ENCODE measurements at regions not wholly inside any gene's neighbourhood (a gene's known extent, or its start where the extent isn't known, plus 50 kb on each side); places are given as distances from the start of the nearest gene placed in this dataset.

- Mint-ChIP-seq H3K9me3 (no peaks in the 10 kb centered on the region), H3K4me3 (ENCODE audit: low read depth) (no peak overlapping the region), H3K27ac (no peak overlapping the region), H3K27me3 (ENCODE audit: low read depth) (peaks cover 2% of the 10 kb centered on the region), H3K4me1 (ENCODE audit: low read depth) (peaks cover 12% of the 10 kb centered on the region), H3K36me3 (ENCODE audit: low read depth) (peaks cover 2% of the 10 kb centered on the region)
- DNase-seq (ENCODE audit: low spot score) = no peak
- intact Hi-C loops (cut with micrococcal nuclease) = no loop called here
Measured at GRCh38 chr5:82386576-82386975, 108.4 kb upstream of the RPS23 start.

GRCh38 chr5:82384034-82384750 is 106.0 kb upstream of the RPS23 start:
- Mint-ChIP-seq H3K27ac (no peak overlapping the region), H3K27me3 (ENCODE audit: low read depth) (peaks cover 2% of the 10 kb centered on the region), H3K4me3 (ENCODE audit: low read depth) (no peak overlapping the region), H3K9me3 (peaks cover 3% of the 10 kb centered on the region), H3K4me1 (ENCODE audit: low read depth) (peaks cover 6% of the 10 kb centered on the region), H3K36me3 (ENCODE audit: low read depth) (peaks cover 2% of the 10 kb centered on the region)
- no peak for DNase-seq (ENCODE audit: low spot score)
- intact Hi-C loops (cut with micrococcal nuclease) = no loop called here

- Mint-ChIP-seq H3K4me3 (ENCODE audit: low read depth) (no peak overlapping the region), H3K27me3 (ENCODE audit: low read depth) (peaks cover 2% of the 10 kb centered on the region), H3K9me3 (peaks cover 14% of the 10 kb centered on the region), H3K4me1 (ENCODE audit: low read depth) (no peaks in the 10 kb centered on the region), H3K27ac (no peak overlapping the region), H3K36me3 (ENCODE audit: low read depth) (no peaks in the 10 kb centered on the region)
- intact Hi-C loops (cut with micrococcal nuclease) = no loop called here
- no peak for DNase-seq (ENCODE audit: low spot score)
Measured at GRCh38 chr5:82381591-82381990, 103.4 kb upstream of the RPS23 start.

- H3K36me3 Mint-ChIP-seq (ENCODE audit: low read depth) = peaks cover 6% of the 10 kb centered on the region
- H3K4me1 Mint-ChIP-seq (ENCODE audit: low read depth) = peaks cover 9% of the 10 kb centered on the region
- no peak for DNase-seq (ENCODE audit: low spot score)
- intact Hi-C loops (cut with micrococcal nuclease) = no loop called here
- peaks cover 26% of the 10 kb centered on the region for H3K9me3 Mint-ChIP-seq
- no peaks in the 10 kb centered on the region for H3K27me3 Mint-ChIP-seq (ENCODE audit: low read depth)
- no peak overlapping the region for H3K4me3 Mint-ChIP-seq (ENCODE audit: low read depth)
- no peak overlapping the region for H3K27ac Mint-ChIP-seq
Measured at GRCh38 chr5:82376307-82376706, 98.2 kb upstream of the RPS23 start.

GRCh38 chr5:82375488-82376244 is 97.5 kb upstream of the RPS23 start:
- no peak for DNase-seq (ENCODE audit: low spot score)
- Mint-ChIP-seq H3K36me3 (ENCODE audit: low read depth) (peaks cover 6% of the 10 kb centered on the region), H3K27ac (no peak overlapping the region), H3K4me3 (ENCODE audit: low read depth) (no peak overlapping the region), H3K27me3 (ENCODE audit: low read depth) (no peaks in the 10 kb centered on the region), H3K9me3 (peaks cover 26% of the 10 kb centered on the region), H3K4me1 (ENCODE audit: low read depth) (peaks cover 9% of the 10 kb centered on the region)
- intact Hi-C loops (cut with micrococcal nuclease) = no loop called here

GRCh38 chr5:82374637-82375036 is 96.5 kb upstream of the RPS23 start:
- no peak overlapping the region for H3K27ac Mint-ChIP-seq
- no peak for DNase-seq (ENCODE audit: low spot score)
- H3K9me3 Mint-ChIP-seq = peaks cover 26% of the 10 kb centered on the region
- peaks cover 6% of the 10 kb centered on the region for H3K36me3 Mint-ChIP-seq (ENCODE audit: low read depth)
- H3K27me3 Mint-ChIP-seq (ENCODE audit: low read depth) = no peaks in the 10 kb centered on the region
- H3K4me3 Mint-ChIP-seq (ENCODE audit: low read depth) = no peak overlapping the region
- H3K4me1 Mint-ChIP-seq (ENCODE audit: low read depth) = peaks cover 9% of the 10 kb centered on the region
- intact Hi-C loops (cut with micrococcal nuclease) = no loop called here

- H3K9me3 Mint-ChIP-seq = peaks cover 2% of the 10 kb centered on the region
- H3K4me1 Mint-ChIP-seq (ENCODE audit: low read depth) = peaks cover 12% of the 10 kb centered on the region
- intact Hi-C loops (cut with micrococcal nuclease) = no loop called here
- H3K27me3 Mint-ChIP-seq (ENCODE audit: low read depth) = no peaks in the 10 kb centered on the region
- H3K4me3 Mint-ChIP-seq (ENCODE audit: low read depth) = no peak overlapping the region
- DNase-seq (ENCODE audit: low spot score) = no peak
- no peaks in the 10 kb centered on the region for H3K36me3 Mint-ChIP-seq (ENCODE audit: low read depth)
- H3K27ac Mint-ChIP-seq = no peak overlapping the region
Measured at GRCh38 chr5:82367930-82368329, 89.8 kb upstream of the RPS23 start.

- Mint-ChIP-seq H3K36me3 (ENCODE audit: low read depth) (no peaks in the 10 kb centered on the region), H3K27ac (no peak overlapping the region), H3K27me3 (ENCODE audit: low read depth) (no peaks in the 10 kb centered on the region), H3K4me1 (ENCODE audit: low read depth) (peaks cover 18% of the 10 kb centered on the region), H3K4me3 (ENCODE audit: low read depth) (no peak overlapping the region), H3K9me3 (no peaks in the 10 kb centered on the region)
- intact Hi-C loops (cut with micrococcal nuclease) = no loop called here
- no peak for DNase-seq (ENCODE audit: low spot score)
Measured at GRCh38 chr5:82365744-82366228, 87.6 kb upstream of the RPS23 start.

GRCh38 chr5:82365026-82365425 is 86.9 kb upstream of the RPS23 start:
- no peak for DNase-seq (ENCODE audit: low spot score)
- peaks cover 24% of the 10 kb centered on the region for H3K4me1 Mint-ChIP-seq (ENCODE audit: low read depth)
- no peak overlapping the region for H3K4me3 Mint-ChIP-seq (ENCODE audit: low read depth)
- no peaks in the 10 kb centered on the region for H3K27me3 Mint-ChIP-seq (ENCODE audit: low read depth)
- H3K27ac Mint-ChIP-seq = no peak overlapping the region
- H3K9me3 Mint-ChIP-seq = no peaks in the 10 kb centered on the region
- no peaks in the 10 kb centered on the region for H3K36me3 Mint-ChIP-seq (ENCODE audit: low read depth)
- intact Hi-C loops (cut with micrococcal nuclease) = no loop called here

GRCh38 chr5:82364497-82364896 is 86.3 kb upstream of the RPS23 start:
- DNase-seq (ENCODE audit: low spot score) = no peak
- intact Hi-C loops (cut with micrococcal nuclease) = no loop called here
- H3K4me1 Mint-ChIP-seq (ENCODE audit: low read depth) = peaks cover 28% of the 10 kb centered on the region

GRCh38 chr5:82363524-82363923 is 85.4 kb upstream of the RPS23 start:
- no peak for DNase-seq (ENCODE audit: low spot score)
- intact Hi-C loops (cut with micrococcal nuclease) = no loop called here
- H3K4me3 Mint-ChIP-seq (ENCODE audit: low read depth) = no peak overlapping the region
- H3K9me3 Mint-ChIP-seq = no peaks in the 10 kb centered on the region
- no peaks in the 10 kb centered on the region for H3K36me3 Mint-ChIP-seq (ENCODE audit: low read depth)
- peaks cover 31% of the 10 kb centered on the region for H3K4me1 Mint-ChIP-seq (ENCODE audit: low read depth)
- H3K27me3 Mint-ChIP-seq (ENCODE audit: low read depth) = no peaks in the 10 kb centered on the region
- H3K27ac Mint-ChIP-seq = no peak overlapping the region

More at GRCh38 chr5:82364497-82364896, 86.3 kb upstream of the RPS23 start:
- H3K9me3 Mint-ChIP-seq = no peaks in the 10 kb centered on the region
- H3K27me3 Mint-ChIP-seq (ENCODE audit: low read depth) = no peaks in the 10 kb centered on the region
- H3K27ac Mint-ChIP-seq = no peak overlapping the region
- no peak overlapping the region for H3K4me3 Mint-ChIP-seq (ENCODE audit: low read depth)
- no peaks in the 10 kb centered on the region for H3K36me3 Mint-ChIP-seq (ENCODE audit: low read depth)

GRCh38 chr5:82362636-82363035 is 84.5 kb upstream of the RPS23 start:
- Mint-ChIP-seq H3K27me3 (ENCODE audit: low read depth) (no peaks in the 10 kb centered on the region), H3K36me3 (ENCODE audit: low read depth) (no peaks in the 10 kb centered on the region), H3K4me1 (ENCODE audit: low read depth) (peaks cover 40% of the 10 kb centered on the region), H3K9me3 (no peaks in the 10 kb centered on the region), H3K4me3 (ENCODE audit: low read depth) (no peak overlapping the region), H3K27ac (no peak overlapping the region)
- DNase-seq (ENCODE audit: low spot score) = no peak
- intact Hi-C loops (cut with micrococcal nuclease) = no loop called here

- H3K9me3 Mint-ChIP-seq = no peaks in the 10 kb centered on the region
- no peaks in the 10 kb centered on the region for H3K36me3 Mint-ChIP-seq (ENCODE audit: low read depth)
- no peak overlapping the region for H3K4me3 Mint-ChIP-seq (ENCODE audit: low read depth)
- peaks cover 44% of the 10 kb centered on the region for H3K4me1 Mint-ChIP-seq (ENCODE audit: low read depth)
- H3K27me3 Mint-ChIP-seq (ENCODE audit: low read depth) = no peaks in the 10 kb centered on the region
- intact Hi-C loops (cut with micrococcal nuclease) = no loop called here
- H3K27ac Mint-ChIP-seq = no peak overlapping the region
- no peak for DNase-seq (ENCODE audit: low spot score)
Measured at GRCh38 chr5:82360022-82360421, 81.9 kb upstream of the RPS23 start.
